Activated T-cell treated with anti-CD3 and anti-CD28 coated beads, Interleukin-2, amount 50 U/mL, for 72 hours (primary cell): ENCODE measurements at regions not wholly inside any gene's neighbourhood (a gene's known extent, or its start where the extent isn't known, plus 50 kb on each side); places are given as distances from the start of the nearest gene placed in this dataset.

ENCODE experiments used
- ATAC-seq, 2 donors: fragments of 150-1000 bp; cut with Tn5 transposase; replicated peaks in 1 of 2; 2 replicates each; pipeline ENCODE4 v1.10.0; 2021; ENCODE audit warnings: moderate library complexity in 2 of 2, mild to moderate bottlenecking in 1 of 2
- DNase-seq, 2 donors: peaks; one replicate each; pipeline ENCODE4 v3.0.0; 2021 to 2022; ENCODE audit warnings: mixed read lengths in 1 of 2
- H3K27ac Mint-ChIP-seq: one replicate; pipeline ENCODE4 v1.8.0; 2022; ENCODE audit warnings: mild to moderate bottlenecking, moderate library complexity, mixed read lengths
- H3K27me3 Mint-ChIP-seq: one replicate; pipeline ENCODE4 v1.8.0; 2022; ENCODE audit warnings: low read depth, mixed read lengths
- H3K36me3 Mint-ChIP-seq, 2 donors: one replicate each; pipeline ENCODE4 v1.8.0; 2022; ENCODE audit warnings: mixed read lengths in 2 of 2, mild to moderate bottlenecking in 1 of 2; ENCODE audit not compliant: insufficient read depth in 2 of 2
- H3K4me1 Mint-ChIP-seq: one replicate; pipeline ENCODE4 v1.8.0; 2022; ENCODE audit warnings: low read depth, mixed read lengths
- H3K4me3 Mint-ChIP-seq, 2 donors: one replicate each; pipeline ENCODE4 v1.8.0; 2022; ENCODE audit warnings: mild to moderate bottlenecking in 2 of 2, mixed read lengths in 2 of 2, moderate library complexity in 2 of 2
- H3K9me3 Mint-ChIP-seq, 2 donors: one replicate each; pipeline ENCODE4 v1.8.0; 2022; ENCODE audit warnings: mixed read lengths in 2 of 2

GRCh38 chr7:136807598-136807997 is 60.9 kb upstream of the CHRM2 start:
- ATAC-seq (no peak), DNase-seq (no peak)
- Mint-ChIP-seq H3K9me3 (peaks cover 7 to 9% of the 10 kb centered on the region in 2 donors), H3K4me1 (no peaks in the 10 kb centered on the region), H3K36me3 (peaks cover 0 to 2% of the 10 kb centered on the region in 2 donors), H3K27ac (no peak overlapping the region), H3K27me3 (no peaks in the 10 kb centered on the region), H3K4me3 (no peak overlapping the region)

GRCh38 chr7:136803028-136803427 is 65.4 kb upstream of the CHRM2 start:
- Mint-ChIP-seq H3K27ac (no peak overlapping the region), H3K4me1 (no peaks in the 10 kb centered on the region), H3K27me3 (no peaks in the 10 kb centered on the region), H3K4me3 (no peak overlapping the region), H3K36me3 (peaks cover 0 to 2% of the 10 kb centered on the region in 2 donors), H3K9me3 (peaks cover 11 to 18% of the 10 kb centered on the region in 2 donors)
- DNase-seq (no peak), ATAC-seq (no peak)

GRCh38 chr7:136783934-136784333 is 84.5 kb upstream of the CHRM2 start:
- ATAC-seq (no peak), DNase-seq (no peak)
- no peak overlapping the region for H3K27ac Mint-ChIP-seq
- H3K4me3 Mint-ChIP-seq, result no peak overlapping the region
- no peaks in the 10 kb centered on the region for H3K36me3 Mint-ChIP-seq
- H3K9me3 Mint-ChIP-seq, result peaks cover 4 to 5% of the 10 kb centered on the region in 2 donors
- no peaks in the 10 kb centered on the region for H3K4me1 Mint-ChIP-seq
- no peaks in the 10 kb centered on the region for H3K27me3 Mint-ChIP-seq

GRCh38 chr7:136741941-136742340 is 126.5 kb upstream of the CHRM2 start:
- no peaks in the 10 kb centered on the region for H3K27me3 Mint-ChIP-seq
- no peak overlapping the region for H3K4me3 Mint-ChIP-seq
- no peak overlapping the region for H3K27ac Mint-ChIP-seq
- H3K4me1 Mint-ChIP-seq, result no peaks in the 10 kb centered on the region
- peaks cover 3 to 5% of the 10 kb centered on the region in 2 donors for H3K36me3 Mint-ChIP-seq
- ATAC-seq (no peak), DNase-seq (no peak)
- peaks cover 5 to 9% of the 10 kb centered on the region in 2 donors for H3K9me3 Mint-ChIP-seq

- no peak for DNase-seq
- peaks cover 15 to 18% of the 10 kb centered on the region in 2 donors for H3K9me3 Mint-ChIP-seq
- H3K4me3 Mint-ChIP-seq, result no peak overlapping the region
Measured at GRCh38 chr7:136728945-136729344, 139.5 kb upstream of the CHRM2 start.

GRCh38 chr7:136726460-136726859 is 142.0 kb upstream of the CHRM2 start:
- no peaks in the 10 kb centered on the region for H3K27me3 Mint-ChIP-seq
- no peak for ATAC-seq

More at GRCh38 chr7:136728945-136729344, 139.5 kb upstream of the CHRM2 start:
- no peaks in the 10 kb centered on the region for H3K27me3 Mint-ChIP-seq
- H3K27ac Mint-ChIP-seq, result no peak overlapping the region
- no peak for ATAC-seq
- H3K36me3 Mint-ChIP-seq, result no peaks in the 10 kb centered on the region
- H3K4me1 Mint-ChIP-seq, result no peaks in the 10 kb centered on the region

GRCh38 chr7:136717910-136718557 is 150.4 kb upstream of the CHRM2 start:
- no peak overlapping the region for H3K27ac Mint-ChIP-seq
- no peaks in the 10 kb centered on the region for H3K27me3 Mint-ChIP-seq
- no peaks in the 10 kb centered on the region for H3K4me1 Mint-ChIP-seq
- H3K9me3 Mint-ChIP-seq, result peaks cover 6 to 9% of the 10 kb centered on the region in 2 donors
- no peak overlapping the region for H3K4me3 Mint-ChIP-seq
- DNase-seq, result no peak
- H3K36me3 Mint-ChIP-seq, result no peaks in the 10 kb centered on the region
- ATAC-seq, result no peak

More at GRCh38 chr7:136726460-136726859, 142.0 kb upstream of the CHRM2 start:
- H3K4me3 Mint-ChIP-seq, result no peak overlapping the region
- no peaks in the 10 kb centered on the region for H3K4me1 Mint-ChIP-seq
- peaks cover 13 to 15% of the 10 kb centered on the region in 2 donors for H3K9me3 Mint-ChIP-seq
- H3K36me3 Mint-ChIP-seq, result no peaks in the 10 kb centered on the region
- no peak for DNase-seq
- H3K27ac Mint-ChIP-seq, result no peak overlapping the region

GRCh38 chr7:136714062-136714461 is 154.4 kb upstream of the CHRM2 start:
- Mint-ChIP-seq H3K4me1 (no peaks in the 10 kb centered on the region), H3K9me3 (peaks cover 6 to 14% of the 10 kb centered on the region in 2 donors), H3K27ac (no peak overlapping the region), H3K4me3 (no peak overlapping the region), H3K36me3 (no peaks in the 10 kb centered on the region), H3K27me3 (no peaks in the 10 kb centered on the region)
- DNase-seq (no peak), ATAC-seq (no peak)

- H3K4me1 Mint-ChIP-seq, result no peaks in the 10 kb centered on the region
- no peak for ATAC-seq
Measured at GRCh38 chr7:136710751-136711150, 157.7 kb upstream of the CHRM2 start.

GRCh38 chr7:136709876-136710275 is 158.6 kb upstream of the CHRM2 start:
- Mint-ChIP-seq H3K27me3 (no peaks in the 10 kb centered on the region), H3K27ac (no peak overlapping the region), H3K4me1 (no peaks in the 10 kb centered on the region), H3K36me3 (no peaks in the 10 kb centered on the region), H3K4me3 (no peak overlapping the region), H3K9me3 (peaks cover 3 to 8% of the 10 kb centered on the region in 2 donors)
- DNase-seq, result no peak
- ATAC-seq, result no peak

More at GRCh38 chr7:136710751-136711150, 157.7 kb upstream of the CHRM2 start:
- Mint-ChIP-seq H3K27ac (no peak overlapping the region), H3K27me3 (no peaks in the 10 kb centered on the region), H3K4me3 (no peak overlapping the region), H3K36me3 (no peaks in the 10 kb centered on the region), H3K9me3 (peaks cover 3 to 8% of the 10 kb centered on the region in 2 donors)
- DNase-seq, result no peak

- Mint-ChIP-seq H3K27ac (no peak overlapping the region), H3K4me3 (no peak overlapping the region), H3K36me3 (no peaks in the 10 kb centered on the region), H3K4me1 (no peaks in the 10 kb centered on the region), H3K9me3 (peaks cover 0 to 5% of the 10 kb centered on the region in 2 donors), H3K27me3 (no peaks in the 10 kb centered on the region)
- ATAC-seq (no peak), DNase-seq (no peak)
Measured at GRCh38 chr7:136702913-136703312, 165.5 kb upstream of the CHRM2 start.

GRCh38 chr7:136698977-136699376 is 169.5 kb upstream of the CHRM2 start:
- Mint-ChIP-seq H3K36me3 (no peaks in the 10 kb centered on the region), H3K9me3 (peaks cover 0 to 7% of the 10 kb centered on the region in 2 donors), H3K4me1 (no peaks in the 10 kb centered on the region), H3K27me3 (no peaks in the 10 kb centered on the region), H3K4me3 (no peak overlapping the region), H3K27ac (no peak overlapping the region)
- no peak for ATAC-seq
- DNase-seq, result no peak

GRCh38 chr7:136698231-136698630 is 170.2 kb upstream of the CHRM2 start:
- no peak overlapping the region for H3K4me3 Mint-ChIP-seq
- ATAC-seq, result no peak
- no peak for DNase-seq
- H3K36me3 Mint-ChIP-seq, result no peaks in the 10 kb centered on the region
- no peak overlapping the region for H3K27ac Mint-ChIP-seq
- H3K4me1 Mint-ChIP-seq, result no peaks in the 10 kb centered on the region
- peaks cover 0 to 8% of the 10 kb centered on the region in 2 donors for H3K9me3 Mint-ChIP-seq
- H3K27me3 Mint-ChIP-seq, result no peaks in the 10 kb centered on the region

- no peaks in the 10 kb centered on the region for H3K27me3 Mint-ChIP-seq
- peaks cover 0 to 7% of the 10 kb centered on the region in 2 donors for H3K9me3 Mint-ChIP-seq
- no peaks in the 10 kb centered on the region for H3K4me1 Mint-ChIP-seq
- H3K4me3 Mint-ChIP-seq, result no peak overlapping the region
- no peak for ATAC-seq
- H3K27ac Mint-ChIP-seq, result no peak overlapping the region
- H3K36me3 Mint-ChIP-seq, result no peaks in the 10 kb centered on the region
- no peak for DNase-seq
Measured at GRCh38 chr7:136697271-136697670, 171.2 kb upstream of the CHRM2 start.
